ENCODE measurements at regions not wholly inside any gene's neighbourhood (a gene's known extent, or its start where the extent isn't known, plus 50 kb on each side); places are given as distances from the start of the nearest gene placed in this dataset.

- DNase-seq: no peak
Measured at GRCh38 chr12:111193977-111194702, 174.8 kb downstream of the PHETA1 start.

GRCh38 chr12:111193496-111193895 is 175.4 kb downstream of the PHETA1 start:
- no peak for DNase-seq

GRCh38 chr12:111193067-111193466 is 175.8 kb downstream of the PHETA1 start:
- DNase-seq: no peak

- DNase-seq: no peak
Measured at GRCh38 chr12:111192647-111193046, 176.2 kb downstream of the PHETA1 start.

GRCh38 chr12:111190741-111191526 is 178.0 kb downstream of the PHETA1 start:
- no peak for DNase-seq

GRCh38 chr12:111189792-111190191 is 179.1 kb downstream of the PHETA1 start:
- DNase-seq: no peak

GRCh38 chr12:111188436-111188835 is 180.5 kb downstream of the PHETA1 start:
- DNase-seq: no peak

- no peak for DNase-seq
Measured at GRCh38 chr12:111186347-111186746, 182.5 kb downstream of the PHETA1 start.

- DNase-seq: no peak
Measured at GRCh38 chr12:111185889-111186227, 183.0 kb downstream of the PHETA1 start.

- DNase-seq: no peak
Measured at GRCh38 chr12:111185206-111185888, 183.5 kb downstream of the PHETA1 start.

- no peak for DNase-seq
Measured at GRCh38 chr12:111184161-111184560, 184.7 kb downstream of the PHETA1 start.

- no peak for DNase-seq
Measured at GRCh38 chr12:111183094-111183493, 185.8 kb downstream of the PHETA1 start.

GRCh38 chr12:111182382-111182781 is 186.5 kb downstream of the PHETA1 start:
- DNase-seq: no peak

- no peak for DNase-seq
Measured at GRCh38 chr12:111181143-111181726, 187.7 kb downstream of the PHETA1 start.

GRCh38 chr12:111180426-111181142 is 188.3 kb downstream of the PHETA1 start:
- no peak for DNase-seq

- DNase-seq: no peak
Measured at GRCh38 chr12:111178181-111179081, 190.5 kb downstream of the PHETA1 start.

- DNase-seq: no peak
Measured at GRCh38 chr12:111175396-111176094, 193.3 kb downstream of the PHETA1 start.

GRCh38 chr12:111174961-111175345 is 193.9 kb downstream of the PHETA1 start:
- DNase-seq: no peak

GRCh38 chr12:111174251-111174960 is 194.5 kb downstream of the PHETA1 start:
- no peak for DNase-seq

GRCh38 chr12:111173836-111174235 is 195.1 kb downstream of the PHETA1 start:
- no peak for DNase-seq
